ENCODE measurements at regions not wholly inside any gene's neighbourhood (a gene's known extent, or its start where the extent isn't known, plus 50 kb on each side); places are given as distances from the start of the nearest gene placed in this dataset.
"Not testable (repeated sequence)": the region's sequence is repeated elsewhere in the genome, so short reads cannot be mapped to it uniquely, and the experiment has no call there.

DNA sequence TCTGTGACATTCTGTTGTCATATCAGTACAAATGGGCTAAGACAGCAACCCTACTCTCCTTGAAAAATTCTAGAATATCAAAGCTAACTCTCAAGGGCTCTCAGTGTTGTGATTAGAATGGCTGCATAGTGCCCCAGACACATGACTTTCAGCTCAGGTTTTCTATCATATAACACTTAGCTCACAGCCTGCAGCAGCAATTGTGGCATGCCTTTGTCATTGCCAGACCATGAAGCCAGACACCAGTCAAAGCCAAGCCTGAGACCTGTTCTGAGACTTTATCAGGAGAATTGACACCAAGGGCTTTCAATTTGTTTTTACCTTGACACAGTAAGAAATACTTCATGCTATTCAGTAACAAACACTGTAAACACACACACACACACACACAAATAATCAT lies 159.0 kb upstream of the SNX2 start:
- DNase-seq (ENCODE audit: insufficient read length, low spot score) (no peak), FAIRE-seq (no peak)
- TF ChIP-seq POLR2A (IDR thresholded peaks at IDR 0.05; ENCODE audit: low read depth, low read length), result no peak

DNA sequence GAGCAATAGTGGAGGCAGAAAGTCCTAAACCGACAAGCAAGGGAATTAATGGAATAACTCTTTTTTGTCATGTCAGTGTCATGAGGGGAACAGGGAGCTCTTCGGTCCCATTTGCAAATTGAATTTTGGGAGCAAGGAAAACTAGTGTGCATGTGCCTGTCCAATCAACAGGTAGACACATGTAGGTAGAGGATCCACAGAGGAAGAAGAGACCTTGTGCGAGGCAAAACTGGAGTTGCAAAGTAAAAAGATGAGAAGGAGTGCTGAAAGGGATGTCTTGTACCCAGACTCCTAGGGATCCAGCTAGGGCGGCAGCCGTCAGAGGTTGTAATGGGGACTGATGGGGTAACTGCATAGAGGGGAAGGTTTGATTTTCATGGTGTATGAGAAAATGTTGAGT lies 156.8 kb upstream of the SNX2 start:
- not testable (repeated sequence) for FAIRE-seq; DNase-seq (ENCODE audit: insufficient read length, low spot score)

DNA sequence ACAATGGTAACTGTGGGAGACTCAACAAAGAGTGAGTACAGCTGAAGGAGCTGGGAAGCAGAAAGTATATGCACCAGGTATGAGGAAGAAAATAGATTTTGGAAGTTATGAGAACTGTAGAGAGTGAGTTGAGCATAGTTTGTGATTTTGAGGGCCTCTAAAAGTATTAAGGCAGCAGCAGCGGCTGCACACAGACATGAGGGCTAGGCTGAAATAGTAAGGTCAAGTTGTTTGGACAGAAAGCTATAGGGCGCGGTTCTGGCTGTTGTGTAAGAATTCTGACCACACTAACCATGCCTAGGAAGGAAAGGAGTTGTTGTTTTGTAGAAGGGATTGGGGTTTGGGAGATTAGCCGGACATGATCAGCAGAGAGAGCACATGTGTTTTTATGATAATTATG lies 154.1 kb upstream of the SNX2 start:
- not testable (repeated sequence) for FAIRE-seq; DNase-seq (ENCODE audit: insufficient read length, low spot score)

DNA sequence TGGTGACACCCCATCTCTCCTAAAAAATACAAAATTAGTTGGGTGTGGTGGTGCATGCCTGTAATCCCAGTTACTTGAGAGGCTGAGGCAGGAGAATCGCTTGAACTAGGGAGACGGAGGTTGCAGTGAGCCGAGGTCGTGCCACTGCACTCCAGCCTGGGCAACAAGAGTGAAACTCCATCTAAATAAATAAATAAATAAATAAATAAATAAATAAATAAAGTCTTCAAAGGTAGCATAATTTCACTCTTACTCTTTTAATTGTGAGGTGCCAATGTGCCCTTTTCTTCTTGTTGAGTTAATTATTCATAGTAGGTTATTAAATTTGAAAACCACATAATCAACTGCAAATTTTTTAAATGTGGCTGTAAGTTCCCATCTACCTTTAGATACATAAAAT lies 146.2 kb upstream of the SNX2 start:
- not testable (repeated sequence) for FAIRE-seq; DNase-seq (ENCODE audit: insufficient read length, low spot score)

DNA sequence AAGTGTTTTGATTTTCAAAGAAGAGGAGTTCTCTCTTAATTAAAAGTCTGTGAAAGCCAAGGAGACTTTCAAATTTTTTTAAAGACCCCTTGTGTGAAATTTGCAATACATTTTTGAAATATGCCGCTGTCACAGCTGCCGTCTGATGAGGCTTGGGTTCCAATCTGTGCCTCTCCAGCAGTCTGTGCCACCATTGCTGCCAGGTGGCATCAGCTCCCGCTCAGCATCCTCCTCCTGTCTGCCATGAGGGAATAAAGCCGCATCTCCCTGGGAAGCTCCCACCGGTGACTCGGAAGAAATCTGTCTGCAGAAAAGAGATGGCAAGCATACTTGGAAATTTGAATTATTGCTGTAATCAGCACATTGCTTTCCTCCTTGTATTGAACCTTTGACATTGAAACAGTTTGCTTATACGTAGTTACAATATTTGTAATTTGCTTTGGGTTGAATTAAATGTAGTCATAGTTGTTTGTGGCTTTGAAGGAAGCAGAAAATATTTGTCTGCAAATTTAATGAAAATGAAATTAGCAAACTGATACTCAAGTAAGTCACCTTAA lies 145.7 kb upstream of the SNX2 start:
- FAIRE-seq (no peak), DNase-seq (ENCODE audit: insufficient read length, low spot score) (no peak)
- no peak for TF ChIP-seq POLR2A (IDR thresholded peaks at IDR 0.05; ENCODE audit: low read depth, low read length)

DNA sequence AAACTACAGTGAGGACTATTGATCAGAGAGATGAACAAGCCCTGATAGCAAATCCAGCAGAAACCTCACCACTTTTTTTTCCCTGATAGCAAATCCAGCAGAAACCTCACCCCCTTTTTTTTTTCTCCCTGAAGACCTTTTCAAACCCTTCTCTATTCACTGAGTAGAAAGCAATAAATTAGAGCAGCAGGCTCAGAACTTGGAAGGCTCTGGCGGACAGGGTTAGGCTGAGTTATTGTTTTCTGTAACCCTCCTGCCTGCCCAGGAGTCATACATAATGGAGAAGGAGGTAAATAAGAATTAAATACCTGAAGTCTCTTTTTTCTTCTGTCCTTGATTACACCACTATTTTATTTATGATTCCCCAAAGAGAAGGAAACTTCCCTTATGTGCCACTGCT lies 136.3 kb upstream of the SNX2 start:
- TF ChIP-seq POLR2A (IDR thresholded peaks at IDR 0.05; ENCODE audit: low read depth, low read length), result no peak
- FAIRE-seq, result no peak
- DNase-seq (ENCODE audit: insufficient read length, low spot score), result no peak

DNA sequence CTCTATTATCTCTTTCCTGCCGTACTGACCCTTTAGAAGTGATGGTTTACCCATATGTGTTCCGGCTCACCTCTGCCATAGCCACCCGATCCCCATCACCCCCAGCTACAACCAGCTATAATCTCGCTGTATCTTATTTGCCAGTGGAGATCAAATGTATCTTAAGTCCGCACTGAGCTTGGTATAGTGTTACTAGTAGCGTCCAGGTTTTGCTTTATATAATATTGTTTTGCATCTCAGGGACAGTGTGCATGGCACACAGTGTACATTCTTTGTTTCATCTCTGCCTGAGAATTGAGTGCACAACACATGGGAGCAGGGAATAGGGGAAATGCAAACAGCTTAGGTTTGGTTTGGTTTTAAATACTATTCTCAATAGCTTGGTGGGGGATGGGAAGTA lies 135.8 kb upstream of the SNX2 start:
- DNase-seq (ENCODE audit: insufficient read length, low spot score) (no peak), FAIRE-seq (no peak)
- no peak for TF ChIP-seq POLR2A (IDR thresholded peaks at IDR 0.05; ENCODE audit: low read depth, low read length)

DNA sequence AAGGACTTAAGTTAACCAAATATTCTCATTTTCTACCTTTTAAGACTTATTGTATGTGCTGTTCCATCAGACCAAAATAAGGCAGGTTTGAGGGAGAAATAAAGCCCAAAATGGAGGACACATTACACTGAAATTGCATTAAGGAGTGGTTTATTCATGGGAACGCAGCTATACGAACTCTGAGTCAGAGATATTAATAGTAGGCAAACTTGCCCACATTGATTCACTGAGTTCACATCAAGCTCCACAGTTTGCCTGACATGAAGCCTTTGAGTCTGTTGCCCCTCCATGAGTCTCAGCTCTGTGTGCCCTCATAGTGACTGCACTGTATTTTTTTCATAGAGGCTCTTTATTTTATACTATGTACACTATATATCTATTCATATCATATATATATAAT lies 135.0 kb upstream of the SNX2 start:
- DNase-seq (ENCODE audit: insufficient read length, low spot score) (no peak), FAIRE-seq (no peak)
- no peak for TF ChIP-seq POLR2A (IDR thresholded peaks at IDR 0.05; ENCODE audit: low read depth, low read length)

DNA sequence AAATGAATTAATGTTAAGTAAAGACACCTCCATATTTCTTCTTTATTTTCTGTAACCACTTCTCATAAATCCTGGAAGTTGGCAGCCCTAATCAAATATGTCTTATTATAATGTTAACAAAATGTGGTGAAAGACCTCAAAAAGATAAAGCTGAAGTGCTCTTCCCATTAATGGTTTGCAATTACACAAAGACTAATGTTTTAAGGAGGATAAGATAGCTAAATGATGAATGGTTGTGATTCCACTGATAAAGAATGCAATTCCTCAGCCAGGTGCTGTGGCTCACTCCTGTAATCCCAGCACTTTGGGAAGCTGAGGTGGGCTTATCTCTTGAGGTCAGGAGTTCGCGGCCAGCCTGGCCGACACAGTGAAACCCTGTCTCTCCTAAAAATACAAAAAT lies 125.8 kb upstream of the SNX2 start:
- DNase-seq (ENCODE audit: insufficient read length, low spot score) (no peak), FAIRE-seq (no peak)

DNA sequence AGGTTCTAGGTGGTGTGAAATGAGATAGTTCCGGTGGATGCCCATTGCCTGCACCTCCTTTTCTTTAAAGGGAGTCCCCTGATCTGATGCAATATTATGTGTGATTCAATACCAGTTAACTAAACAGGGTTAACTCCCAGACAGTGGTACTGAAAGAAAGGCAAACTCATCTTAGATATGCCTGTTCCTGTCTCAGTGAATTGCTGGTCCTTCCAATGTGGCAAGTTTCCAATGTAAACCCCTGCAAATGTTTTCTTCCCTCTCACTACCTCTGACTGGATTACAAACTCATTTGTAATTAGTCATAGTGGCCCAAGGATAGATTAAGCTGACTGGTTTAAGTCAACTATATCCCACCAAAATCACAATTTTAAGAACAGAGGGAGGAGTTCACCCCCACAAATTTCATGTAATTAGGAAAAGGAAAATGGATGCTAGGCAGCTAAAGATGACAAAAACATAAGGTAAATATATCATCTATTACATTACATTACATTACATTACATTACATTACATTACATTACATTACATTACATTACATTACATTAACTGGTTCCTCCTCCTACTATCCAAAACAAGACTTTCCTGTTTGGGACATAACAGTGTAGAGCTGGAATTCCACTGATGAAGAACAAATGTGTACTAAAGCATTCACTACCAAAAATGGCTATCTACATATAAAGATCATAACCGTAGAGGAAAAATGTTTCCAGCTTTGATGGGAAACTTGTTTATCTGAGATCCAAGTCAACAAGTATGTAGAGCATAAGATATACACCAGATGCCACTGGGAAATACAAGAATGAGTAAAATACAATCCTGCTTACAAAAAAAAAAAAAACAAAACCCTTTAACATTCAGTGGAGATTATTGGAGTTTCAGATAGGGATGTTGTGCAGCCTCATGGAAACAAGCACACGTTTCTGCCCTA lies 121.5 kb upstream of the SNX2 start:
- TF ChIP-seq POLR2A (IDR thresholded peaks at IDR 0.05; ENCODE audit: low read depth, low read length), result no peak
- FAIRE-seq (no peak), DNase-seq (ENCODE audit: insufficient read length, low spot score) (no peak)

More for the DNA sequence above, 125.8 kb upstream of the SNX2 start:
- no peak for TF ChIP-seq POLR2A (IDR thresholded peaks at IDR 0.05; ENCODE audit: low read depth, low read length)

DNA sequence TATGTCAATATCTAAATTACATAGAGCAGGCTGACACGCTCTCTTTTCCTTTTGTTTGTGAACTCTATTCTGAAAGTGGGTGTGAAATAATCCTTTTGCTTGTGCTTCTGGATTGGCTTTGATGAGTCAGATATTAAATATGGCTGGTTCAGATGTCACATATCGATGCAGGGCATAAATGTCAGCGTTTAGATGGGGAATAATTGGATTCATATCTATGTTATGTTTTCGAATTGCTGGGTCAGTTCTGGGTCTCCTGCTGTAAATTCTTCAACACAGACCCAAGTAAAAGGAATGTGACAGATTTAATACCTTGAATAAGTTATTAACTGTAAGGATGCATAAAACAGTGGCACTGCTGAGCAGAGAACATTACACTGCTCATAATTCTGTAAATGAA lies 118.7 kb upstream of the SNX2 start:
- TF ChIP-seq POLR2A (IDR thresholded peaks at IDR 0.05; ENCODE audit: low read depth, low read length), result no peak
- DNase-seq (ENCODE audit: insufficient read length, low spot score), result no peak
- FAIRE-seq, result no peak

DNA sequence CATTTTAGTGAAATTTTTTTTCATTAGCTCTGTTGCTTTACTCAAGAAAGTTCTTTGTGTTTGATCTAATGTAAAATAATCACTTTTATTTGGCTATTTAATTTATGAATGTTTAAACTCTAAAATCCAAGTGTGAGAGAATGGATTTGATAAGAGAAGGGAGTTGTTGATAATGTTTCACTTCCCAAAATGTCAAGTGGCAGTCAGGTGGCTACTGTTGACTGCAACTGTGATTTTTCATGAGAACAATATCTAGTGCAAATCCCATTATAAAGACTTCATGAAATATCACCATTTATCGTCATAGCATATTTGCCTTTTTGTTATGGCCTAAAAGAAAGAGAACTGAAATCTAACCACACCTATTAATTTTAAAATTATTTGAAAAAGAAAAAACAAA lies 118.3 kb upstream of the SNX2 start:
- no peak for FAIRE-seq
- no peak for DNase-seq (ENCODE audit: insufficient read length, low spot score)
- no peak for TF ChIP-seq POLR2A (IDR thresholded peaks at IDR 0.05; ENCODE audit: low read depth, low read length)

DNA sequence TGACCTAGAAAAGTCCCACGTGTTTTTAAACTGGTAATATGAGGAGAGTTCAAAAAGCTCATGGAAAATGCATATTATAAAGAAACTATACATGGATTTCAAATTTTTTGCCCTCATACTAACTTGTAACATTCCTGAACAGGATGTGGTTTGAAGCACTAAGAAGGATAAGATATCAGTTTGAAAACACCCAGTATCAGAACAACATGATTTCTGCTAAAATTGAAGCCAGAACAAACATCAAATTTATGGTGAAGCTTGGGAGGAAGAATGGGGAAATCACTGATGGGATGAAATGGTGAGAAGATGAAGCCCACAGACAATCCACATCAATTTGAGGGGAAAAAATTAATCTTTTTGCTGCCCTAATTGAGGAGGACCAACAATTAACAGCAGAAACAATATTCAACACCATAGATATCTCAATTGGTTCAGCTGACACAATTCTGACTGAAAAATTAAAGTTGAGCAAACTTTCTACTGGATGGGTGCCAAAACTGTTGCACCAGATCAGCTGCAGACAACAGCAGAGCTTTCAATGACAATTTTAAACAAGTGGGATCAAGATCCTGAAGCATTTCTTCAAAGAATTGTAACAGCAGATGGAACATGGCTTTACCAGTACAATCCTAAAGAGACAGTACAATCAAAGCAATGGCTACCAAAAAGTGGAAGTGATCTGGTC lies 113.2 kb upstream of the SNX2 start:
- no peak for TF ChIP-seq POLR2A (IDR thresholded peaks at IDR 0.05; ENCODE audit: low read depth, low read length)
- DNase-seq (ENCODE audit: insufficient read length, low spot score) (no peak), FAIRE-seq (no peak)

DNA sequence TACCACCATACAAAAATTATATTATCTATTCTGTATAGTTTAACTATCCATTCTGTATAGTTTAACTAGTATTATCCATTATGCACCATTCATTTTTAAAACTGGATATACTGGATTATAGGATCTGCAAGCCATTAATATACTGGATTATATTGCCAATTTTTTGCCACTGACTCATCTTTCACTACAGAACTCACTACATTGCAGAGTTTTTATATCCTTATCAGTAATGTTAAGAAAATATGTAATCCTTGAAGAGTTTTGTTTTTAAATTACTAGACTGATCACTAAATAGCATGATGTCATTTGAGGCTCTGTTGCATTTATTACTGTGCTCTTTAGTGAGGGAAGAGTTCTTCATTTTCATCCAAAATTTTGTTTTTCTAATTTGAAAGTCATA lies 109.8 kb upstream of the SNX2 start:
- no peak for DNase-seq (ENCODE audit: insufficient read length, low spot score)
- no peak for TF ChIP-seq POLR2A (IDR thresholded peaks at IDR 0.05; ENCODE audit: low read depth, low read length)
- FAIRE-seq, result no peak

DNA sequence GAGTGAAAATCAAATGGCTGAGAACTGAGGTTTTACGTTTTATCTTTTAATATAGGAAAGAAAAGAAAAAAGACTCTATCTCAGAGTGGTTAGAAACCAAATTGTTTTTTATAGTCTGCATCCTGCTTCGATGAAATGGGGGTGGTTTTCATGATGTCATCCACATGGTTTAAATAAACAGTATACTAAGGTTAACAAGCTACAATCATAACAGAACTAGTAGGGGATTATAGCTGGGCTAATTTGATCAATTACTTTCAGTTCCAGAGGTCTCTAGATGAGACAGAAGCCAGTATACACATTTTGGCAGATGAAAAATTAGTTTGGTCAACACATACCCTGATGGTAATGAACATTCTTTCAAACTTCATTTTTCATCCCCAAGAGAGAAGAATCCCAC lies 106.3 kb upstream of the SNX2 start:
- no peak for TF ChIP-seq POLR2A (IDR thresholded peaks at IDR 0.05; ENCODE audit: low read depth, low read length)
- no peak for FAIRE-seq
- DNase-seq (ENCODE audit: insufficient read length, low spot score), result no peak

DNA sequence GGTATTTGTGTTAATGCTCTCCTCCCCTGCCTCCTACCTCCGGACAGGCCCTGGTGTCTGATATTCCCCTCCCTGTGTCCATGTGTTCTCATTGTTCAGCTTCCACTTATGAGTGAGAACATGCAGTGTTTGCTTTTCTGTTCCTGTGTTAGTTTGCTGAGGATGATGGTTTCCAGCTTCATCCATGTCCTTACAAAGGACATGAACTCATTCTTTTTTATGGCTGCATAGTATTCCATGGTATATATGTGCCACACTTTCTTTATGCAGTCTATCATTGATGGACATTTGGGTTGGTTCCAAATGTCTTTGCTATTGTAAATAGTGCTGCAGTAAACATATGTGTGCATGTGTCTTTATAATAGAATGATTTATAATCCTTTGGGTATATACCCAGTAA lies 105.2 kb upstream of the SNX2 start:
- DNase-seq (ENCODE audit: insufficient read length, low spot score), result not testable (repeated sequence)

More for the DNA sequence above, 105.2 kb upstream of the SNX2 start:
- FAIRE-seq, result not testable (repeated sequence)

All from H54 (cell line).